K562 (cell line): ENCODE measurements at regions not wholly inside any gene's neighbourhood (a gene's known extent, or its start where the extent isn't known, plus 50 kb on each side); places are given as distances from the start of the nearest gene placed in this dataset.
A peak's percentile ranks its signal among the peaks of the same experiment; 100 is the strongest.

Experiments
- ATAC-seq: fragments of 200-7000 bp; cut with Tn5 transposase; 3 replicates; pipeline ENCODE4 v1.9.1; 2020; ENCODE audit warnings: moderate library complexity
- BruUV-seq: library from RNA; stranded (reverse); fragments of 400-500 nt; replicated peaks from 2 replicates; lab custom pipeline; 2021; lab: Mats Ljungman, UMichigan
- CTCF ChIA-PET: fragments of 300-600 bp; formaldehyde crosslinking; extraction: SDS; loops from one replicate; lab custom pipeline; 2021; ENCODE audit warnings: low intra/inter-chr PET ratio; lab: Yijun Ruan, JAX
- POLR2A ChIA-PET: fragments of 300-600, 350-650 bp; sonication (Branson Sonifier 250); formaldehyde crosslinking; extraction: SDS; loops from one replicate; lab custom pipeline; 2021; ENCODE audit warnings: antibody characterized with exemption, inconsistent platforms; lab: Yijun Ruan, JAX
- DNase-seq, 4 experiments: peaks; one replicate each; pipeline versions ENCODE4 v3.0.0 to v3.0.0-alpha.2; 2011 to 2018; ENCODE audit warnings: low spot score in 3 of 4, mixed read lengths in 3 of 4; ENCODE audit errors: extremely low read depth in 1 of 4
- FAIRE-seq: peaks from 2 replicates; lab custom pipeline; 2011; peaks lifted over from hg19 to GRCh38; lab: Jason Lieb, UNC
- H2AFZ ChIP-seq: 2 replicates; pipeline ENCODE4 v1.6.0; 2011; ENCODE audit warnings: low read depth, low read length, control low read depth, inconsistent platforms
- H3K27ac ChIP-seq: fragments of 200-600 bp; 3 replicates; pipeline ENCODE4 v1.8.0; 2011; ENCODE audit warnings: low read depth, mild to moderate bottlenecking, control low read depth, inconsistent platforms, low read length, moderate library complexity, mixed read lengths; ENCODE audit errors: extremely low read depth
- H3K27me3 ChIP-seq, 2 experiments: fragments of 300-600 bp in 1 of 2; 2 replicates in 1 of 2; 3 replicates in 1 of 2; pipeline versions ENCODE4 v1.6.0 to v1.8.0; 2011; ENCODE audit warnings: inconsistent platforms in 2 of 2, low read length in 2 of 2, mild to moderate bottlenecking in 1 of 2, mixed read lengths in 1 of 2, moderate library complexity in 1 of 2; ENCODE audit not compliant: control insufficient read depth in 2 of 2, insufficient read depth in 2 of 2
- H3K36me3 ChIP-seq: fragments of 300-600 bp; 3 replicates; pipeline ENCODE4 v1.8.0; 2011; ENCODE audit warnings: mild to moderate bottlenecking, low read length, inconsistent platforms; ENCODE audit not compliant: control insufficient read depth, insufficient read depth
- H3K4me1 ChIP-seq, 2 experiments: fragments of 200-600 bp in 1 of 2; replicated peaks in 1 of 2; 2 replicates in 1 of 2; 3 replicates in 1 of 2; pipeline versions ENCODE4 v1.5.1 to v1.8.0; 2011; ENCODE audit warnings: inconsistent platforms in 2 of 2, low read length in 2 of 2, mild to moderate bottlenecking in 1 of 2, mixed read lengths in 1 of 2, moderate library complexity in 1 of 2; ENCODE audit not compliant: control insufficient read depth in 2 of 2, insufficient read depth in 2 of 2
- H3K4me2 ChIP-seq: 2 replicates; pipeline ENCODE4 v1.6.1; 2011; ENCODE audit warnings: low read length, control low read depth, inconsistent platforms, mixed read lengths; ENCODE audit not compliant: insufficient read depth
- H3K4me3 ChIP-seq: fragments of 200-600 bp; sonication (generic), shearing (Covaris generic); 2 replicates; pipeline ENCODE4 v1.5.1; 2016; ENCODE audit warnings: control low read depth, inconsistent platforms
- H3K79me2 ChIP-seq: fragments of 200-600 bp; 3 replicates; pipeline ENCODE4 v1.8.0; 2011; ENCODE audit warnings: low read length, inconsistent platforms; ENCODE audit not compliant: control insufficient read depth, insufficient read depth
- H3K9ac ChIP-seq, 2 experiments: 2 replicates each; pipeline versions ENCODE4 v1.6.0 to v1.6.1; 2011; ENCODE audit warnings: low read depth in 2 of 2, low read length in 2 of 2, control low read depth in 1 of 2, inconsistent platforms in 1 of 2, mild to moderate bottlenecking in 1 of 2, mixed read lengths in 1 of 2; ENCODE audit not compliant: insufficient read depth in 1 of 2
- H3K9me1 ChIP-seq: one replicate; pipeline ENCODE4 v1.6.0; 2011; ENCODE audit warnings: inconsistent platforms, mild to moderate bottlenecking, low read length, moderate library complexity; ENCODE audit not compliant: control insufficient read depth, insufficient read depth
- H3K9me3 ChIP-seq: replicated peaks from 2 replicates; pipeline ENCODE4 v1.5.1; 2011; ENCODE audit warnings: low read depth, low read length, inconsistent platforms; ENCODE audit not compliant: control insufficient read depth, insufficient read depth
- H4K20me1 ChIP-seq: replicated peaks from 2 replicates; pipeline ENCODE4 v1.6.1; 2011; ENCODE audit warnings: low read length, inconsistent platforms, mixed read lengths; ENCODE audit not compliant: control insufficient read depth, insufficient read depth
- ARID2 ChIP-seq: fragments of 450-650 bp; IDR thresholded peaks from 2 replicates; pipeline ENCODE4 v1.6.1; 2017; ENCODE audit warnings: antibody characterized with exemption, mild to moderate bottlenecking
- CEBPB ChIP-seq: fragments of 450-650 bp; IDR thresholded peaks from 2 replicates; pipeline ENCODE4 v1.6.1; 2016; ENCODE audit warnings: missing genetic modification characterization, missing compliant biosample characterization
- CLOCK ChIP-seq: fragments of 250-450 bp; sonication (Bioruptor Pico); IDR thresholded peaks from 2 replicates; pipeline ENCODE4 v1.4.0; 2020; ENCODE audit warnings: mild to moderate bottlenecking, moderate library complexity, borderline replicate concordance
- FIP1L1 ChIP-seq: fragments of 200-400 bp; formaldehyde crosslinking; IDR thresholded peaks from 2 replicates; pipeline ENCODE4 v1.6.1; 2018; ENCODE audit warnings: mild to moderate bottlenecking, low read depth, low read length; ENCODE audit not compliant: poor library complexity, severe bottlenecking
- HMGN3 ChIP-seq: IDR thresholded peaks from 2 replicates; pipeline ENCODE4 v1.6.1; 2011; ENCODE audit warnings: borderline replicate concordance, low read depth, mild to moderate bottlenecking, mixed read lengths, low read length; ENCODE audit not compliant: insufficient read length; ENCODE audit errors: extremely low read depth
- JUND ChIP-seq, 2 experiments: IDR thresholded peaks; 2 replicates in 1 of 2; 3 replicates in 1 of 2; pipeline ENCODE4 v1.6.1; 2011; ENCODE audit warnings: borderline replicate concordance in 2 of 2, low read depth in 2 of 2, low read length in 2 of 2, improper control_type of control experiment in 1 of 2, missing biosample characterization in 1 of 2, missing genetic modification characterization in 1 of 2, missing genetic modification reagents in 1 of 2
- SMARCE1 ChIP-seq: fragments of 450-650 bp; IDR thresholded peaks from 2 replicates; pipeline ENCODE4 v1.7.1; 2016; ENCODE audit warnings: mild to moderate bottlenecking
- TEAD2 ChIP-seq: fragments of 450-650 bp; IDR thresholded peaks from 2 replicates; pipeline ENCODE4 v1.6.1; 2016; ENCODE audit warnings: missing genetic modification characterization, control low read depth, missing compliant biosample characterization
- WGBS: fragments of 100-300 bp; shearing (Covaris generic); methylation state at CpG from one replicate; pipeline ENCODE4 v1.1.6; 2016; ENCODE audit warnings: low coverage, mixed read lengths; ENCODE audit not compliant: insufficient coverage; ENCODE audit errors: missing lambda C conversion rate; 5-methylcytosine and 5-hydroxymethylcytosine counted together
- in situ Hi-C: fragments of 300-500 bp; cut with MboI; formaldehyde crosslinking; loops from 4 replicates; pipeline ENCODE4 v1.15.0; 2018; ENCODE audit warnings: inconsistent platforms, mixed read lengths
- intact Hi-C: fragments of 100-400 bp; cut with micrococcal nuclease; formaldehyde crosslinking; loops from 2 replicates; pipeline ENCODE4 v1.14.2; 2022
- TF ChIP-seq, protein P1 (sequence below), 2 experiments: IDR thresholded peaks in 1 of 2; conservative IDR thresholded peaks in 1 of 2; 2 replicates each; pipeline ENCODE4 v1.6.1; 2016; ENCODE audit warnings: low read depth in 2 of 2, mild to moderate bottlenecking in 1 of 2, missing compliant biosample characterization in 1 of 2, missing genetic modification characterization in 1 of 2, moderate library complexity in 1 of 2
- TF ChIP-seq, protein P2 (sequence below): sonication (generic); formaldehyde crosslinking; IDR thresholded peaks from 2 replicates; pipeline ENCODE4 v1.9.0; 2022; ENCODE audit warnings: mild to moderate bottlenecking, missing genetic modification reagents

DNA sequence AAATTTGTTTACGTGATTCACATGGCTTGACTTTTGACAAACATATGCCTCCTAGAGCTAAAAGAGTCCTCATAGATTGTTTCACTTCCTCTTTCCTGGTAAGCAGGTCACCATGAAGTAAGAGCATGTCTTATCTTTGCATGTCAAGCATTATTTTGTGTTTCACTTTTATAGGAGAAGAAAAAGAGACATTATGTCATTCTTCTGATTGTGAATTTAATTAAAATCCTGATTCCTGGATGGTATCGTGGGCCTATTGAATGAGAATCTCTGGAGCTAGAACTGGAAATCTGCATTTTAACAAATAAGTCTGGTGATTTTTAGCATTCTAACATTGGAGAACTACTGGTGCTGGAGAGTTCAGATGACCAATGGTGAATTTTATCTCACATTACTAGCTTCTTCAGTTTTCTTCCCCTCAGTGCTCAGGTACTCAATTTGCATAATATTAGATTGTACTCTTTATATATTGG is 218.6 kb upstream of the ATP2B1 start (continued):
- TF ChIP-seq, protein P1, sequence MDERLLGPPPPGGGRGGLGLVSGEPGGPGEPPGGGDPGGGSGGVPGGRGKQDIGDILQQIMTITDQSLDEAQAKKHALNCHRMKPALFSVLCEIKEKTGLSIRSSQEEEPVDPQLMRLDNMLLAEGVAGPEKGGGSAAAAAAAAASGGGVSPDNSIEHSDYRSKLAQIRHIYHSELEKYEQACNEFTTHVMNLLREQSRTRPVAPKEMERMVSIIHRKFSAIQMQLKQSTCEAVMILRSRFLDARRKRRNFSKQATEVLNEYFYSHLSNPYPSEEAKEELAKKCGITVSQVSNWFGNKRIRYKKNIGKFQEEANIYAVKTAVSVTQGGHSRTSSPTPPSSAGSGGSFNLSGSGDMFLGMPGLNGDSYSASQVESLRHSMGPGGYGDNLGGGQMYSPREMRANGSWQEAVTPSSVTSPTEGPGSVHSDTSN (CRISPR knock-in tag; IDR thresholded peaks at IDR 0.05; ENCODE audit: low read depth) = no peak
- TF ChIP-seq, protein P1 (tag; conservative IDR thresholded peaks at IDR 0.05; ENCODE audit: low read depth) = 0 out of 2 replicates have a peak, but pooled peaks have one; percentile 14
- TF ChIP-seq SMARCE1 (peak; percentile 25; the same call in 1 of the 2 replicates), JUND (IDR thresholded peaks at IDR 0.05; ENCODE audit: borderline replicate concordance, low read depth, low read length) (0 out of 2 replicates have a peak, but pooled peaks have one; percentile 4), JUND (tag; IDR thresholded peaks at IDR 0.05; ENCODE audit: borderline replicate concordance, low read depth, low read length) (no peak)
- TF ChIP-seq, all 486 proteins: peak for 11

DNA sequence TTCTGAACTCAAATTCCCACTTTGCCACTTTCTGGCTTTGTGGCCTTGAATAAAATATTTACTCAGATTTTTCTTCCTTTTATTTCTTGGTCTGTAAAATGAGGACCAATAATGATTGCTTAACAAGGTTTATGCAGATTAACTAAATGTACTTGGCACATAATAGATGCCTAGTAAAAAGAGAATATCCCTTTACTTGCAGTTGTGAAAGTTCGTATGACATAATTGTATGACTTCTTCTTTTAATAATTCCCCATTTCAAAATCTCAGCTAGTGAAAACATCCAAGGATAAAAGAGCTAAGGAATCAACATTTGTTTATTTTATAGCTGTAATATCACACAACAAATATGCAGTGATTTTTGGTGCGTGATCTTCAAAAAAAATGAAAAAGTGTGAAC is 215.6 kb upstream of the ATP2B1 start:
- ATAC-seq (no peak), FAIRE-seq (no peak), DNase-seq (no peak)
- WGBS = 9% methylated on average over 2 of the region's 2 CpGs
- intact Hi-C loops = loop anchor here (10.0 kb wide), 1 partner anchor 379 kb away; no protein-coding TSS in a partner anchor
- no peak overlapping the region for H3K9ac ChIP-seq
- POLR2A ChIA-PET = no interaction called here
- no peak overlapping the region for H2AFZ ChIP-seq
- H4K20me1 ChIP-seq = no peaks in the 10 kb centered on the region
- in situ Hi-C loops = no loop called here
- no peak overlapping the region for H3K4me3 ChIP-seq
- H3K27me3 ChIP-seq = no peaks in the 10 kb centered on the region
- H3K4me2 ChIP-seq = no peak overlapping the region
- peaks cover 0 to 3% of the 10 kb centered on the region in 2 experiments; a peak in 2 of 5 replicates for H3K4me1 ChIP-seq
- H3K36me3 ChIP-seq = no peaks in the 10 kb centered on the region
- no peaks in the 10 kb centered on the region for H3K9me3 ChIP-seq
- H3K9me1 ChIP-seq = no peaks in the 10 kb centered on the region
- no peak overlapping the region for H3K27ac ChIP-seq
- no peaks in the 10 kb centered on the region for H3K79me2 ChIP-seq
- TF ChIP-seq FIP1L1 (no peak), CLOCK (no peak), ARID2 (no peak), TEAD2 (tag) (no peak), CEBPB (tag) (no peak), HMGN3 (no peak)
- TF ChIP-seq, protein P2, sequence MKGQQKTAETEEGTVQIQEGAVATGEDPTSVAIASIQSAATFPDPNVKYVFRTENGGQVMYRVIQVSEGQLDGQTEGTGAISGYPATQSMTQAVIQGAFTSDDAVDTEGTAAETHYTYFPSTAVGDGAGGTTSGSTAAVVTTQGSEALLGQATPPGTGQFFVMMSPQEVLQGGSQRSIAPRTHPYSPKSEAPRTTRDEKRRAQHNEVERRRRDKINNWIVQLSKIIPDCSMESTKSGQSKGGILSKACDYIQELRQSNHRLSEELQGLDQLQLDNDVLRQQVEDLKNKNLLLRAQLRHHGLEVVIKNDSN (CRISPR knock-in tag) = no peak
- BruUV-seq = no TSS peak
- CTCF ChIA-PET = interaction anchor here (0.7 kb wide), 1 partner anchor 719 kb away, joined by 3 read pairs; no protein-coding TSS in a partner anchor
